ENCODE measurements at regions not wholly inside any gene's neighbourhood (a gene's known extent, or its start where the extent isn't known, plus 50 kb on each side); places are given as distances from the start of the nearest gene placed in this dataset.
"Not testable (repeated sequence)": the region's sequence is repeated elsewhere in the genome, so short reads cannot be mapped to it uniquely, and the experiment has no call there.

DNA sequence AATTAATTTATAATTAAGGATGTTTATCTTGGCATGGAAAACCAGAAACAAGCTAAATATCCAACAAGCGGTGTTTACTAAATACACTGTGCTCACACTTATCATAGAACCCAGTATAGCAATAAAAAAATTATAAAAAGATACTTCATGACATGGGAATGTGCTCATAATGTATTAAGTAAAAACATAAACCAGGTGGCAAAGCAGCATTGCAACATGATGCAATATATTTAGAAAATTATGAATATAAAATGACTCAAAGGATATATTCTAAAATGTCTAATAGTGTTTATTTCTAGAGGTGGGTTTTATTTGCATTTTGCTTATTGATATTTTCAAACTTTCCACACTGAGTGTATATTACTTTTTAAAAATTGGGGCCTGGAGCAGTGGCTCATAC is 84.4 kb upstream of the ATL2 start:
- no peaks in the 10 kb centered on the region for H3K36me3 ChIP-seq (replicated peaks; ENCODE audit: insufficient read depth, low read depth)
- no peak overlapping the region for H2AFZ ChIP-seq
- H3K9me2 ChIP-seq (replicated peaks; ENCODE audit: insufficient read depth), result no peaks in the 10 kb centered on the region
- TF ChIP-seq EZH2 (IDR thresholded peaks at IDR 0.05; ENCODE audit: borderline replicate concordance) (no peak), EZH2phosphoT487 (IDR thresholded peaks at IDR 0.05; ENCODE audit: low read depth, severe bottlenecking, unreplicated experiment) (no peak)
- TF ChIP-seq, protein P1, sequence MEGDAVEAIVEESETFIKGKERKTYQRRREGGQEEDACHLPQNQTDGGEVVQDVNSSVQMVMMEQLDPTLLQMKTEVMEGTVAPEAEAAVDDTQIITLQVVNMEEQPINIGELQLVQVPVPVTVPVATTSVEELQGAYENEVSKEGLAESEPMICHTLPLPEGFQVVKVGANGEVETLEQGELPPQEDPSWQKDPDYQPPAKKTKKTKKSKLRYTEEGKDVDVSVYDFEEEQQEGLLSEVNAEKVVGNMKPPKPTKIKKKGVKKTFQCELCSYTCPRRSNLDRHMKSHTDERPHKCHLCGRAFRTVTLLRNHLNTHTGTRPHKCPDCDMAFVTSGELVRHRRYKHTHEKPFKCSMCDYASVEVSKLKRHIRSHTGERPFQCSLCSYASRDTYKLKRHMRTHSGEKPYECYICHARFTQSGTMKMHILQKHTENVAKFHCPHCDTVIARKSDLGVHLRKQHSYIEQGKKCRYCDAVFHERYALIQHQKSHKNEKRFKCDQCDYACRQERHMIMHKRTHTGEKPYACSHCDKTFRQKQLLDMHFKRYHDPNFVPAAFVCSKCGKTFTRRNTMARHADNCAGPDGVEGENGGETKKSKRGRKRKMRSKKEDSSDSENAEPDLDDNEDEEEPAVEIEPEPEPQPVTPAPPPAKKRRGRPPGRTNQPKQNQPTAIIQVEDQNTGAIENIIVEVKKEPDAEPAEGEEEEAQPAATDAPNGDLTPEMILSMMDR (IDR thresholded peaks at IDR 0.05; ENCODE audit: poor library complexity), result no peak
- no peak for DNase-seq (ENCODE audit: low spot score)
- H3K79me2 ChIP-seq, result no peaks in the 10 kb centered on the region
- H4K20me1 ChIP-seq (ENCODE audit: insufficient read depth, poor library complexity, severe bottlenecking), result no peaks in the 10 kb centered on the region
- H3K4me1 ChIP-seq (ENCODE audit: insufficient read depth), result peaks cover 2% of the 10 kb centered on the region
- no peaks in the 10 kb centered on the region for H3K27me3 ChIP-seq
- no peaks in the 10 kb centered on the region for H3K9me3 ChIP-seq (ENCODE audit: low read depth)
- H3K4me2 ChIP-seq, result no peak overlapping the region
- H3K4me3 ChIP-seq, result no peak overlapping the region
- 97% methylated on average over 1 of the region's 1 CpG for WGBS (ENCODE audit: low lambda C conversion rate, missing lambda C conversion rate)
- no peak overlapping the region for H3K27ac ChIP-seq

DNA sequence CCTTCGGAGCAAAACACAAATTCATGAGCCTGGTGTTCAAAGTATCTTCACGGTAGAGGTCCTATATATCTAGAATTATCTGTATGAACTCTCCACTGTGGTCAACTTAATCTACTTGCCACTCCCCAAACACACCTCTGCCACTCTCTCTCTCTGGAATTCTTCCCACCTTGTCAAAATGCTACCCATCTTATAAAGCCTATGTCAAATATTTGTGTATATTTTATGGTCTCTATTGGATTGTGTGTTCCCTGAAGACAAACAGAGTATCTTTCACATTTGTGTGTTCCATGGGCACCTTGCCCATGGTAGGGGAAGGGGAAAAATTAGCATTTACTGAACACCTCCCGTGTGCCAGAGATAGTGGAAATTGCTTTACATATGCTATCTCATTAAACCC is 83.2 kb upstream of the ATL2 start:
- WGBS (ENCODE audit: low lambda C conversion rate, missing lambda C conversion rate), result 82% methylated on average over 3 of the region's 3 CpGs
- H3K36me3 ChIP-seq (replicated peaks; ENCODE audit: insufficient read depth, low read depth), result no peaks in the 10 kb centered on the region
- no peak overlapping the region for H3K27ac ChIP-seq
- H2AFZ ChIP-seq, result no peak overlapping the region
- TF ChIP-seq EZH2 (IDR thresholded peaks at IDR 0.05; ENCODE audit: borderline replicate concordance), result no peak
- TF ChIP-seq, protein P1 (IDR thresholded peaks at IDR 0.05; ENCODE audit: poor library complexity), result no peak
- no peak for TF ChIP-seq EZH2phosphoT487 (IDR thresholded peaks at IDR 0.05; ENCODE audit: low read depth, severe bottlenecking, unreplicated experiment)
- H3K4me3 ChIP-seq, result no peak overlapping the region
- no peaks in the 10 kb centered on the region for H3K9me3 ChIP-seq (ENCODE audit: low read depth)
- H4K20me1 ChIP-seq (ENCODE audit: insufficient read depth, poor library complexity, severe bottlenecking), result no peaks in the 10 kb centered on the region
- DNase-seq (ENCODE audit: low spot score), result no peak
- no peaks in the 10 kb centered on the region for H3K27me3 ChIP-seq
- no peaks in the 10 kb centered on the region for H3K9me2 ChIP-seq (replicated peaks; ENCODE audit: insufficient read depth)
- no peaks in the 10 kb centered on the region for H3K4me1 ChIP-seq (ENCODE audit: insufficient read depth)
- H3K4me2 ChIP-seq, result no peak overlapping the region
- H3K79me2 ChIP-seq, result no peaks in the 10 kb centered on the region

DNA sequence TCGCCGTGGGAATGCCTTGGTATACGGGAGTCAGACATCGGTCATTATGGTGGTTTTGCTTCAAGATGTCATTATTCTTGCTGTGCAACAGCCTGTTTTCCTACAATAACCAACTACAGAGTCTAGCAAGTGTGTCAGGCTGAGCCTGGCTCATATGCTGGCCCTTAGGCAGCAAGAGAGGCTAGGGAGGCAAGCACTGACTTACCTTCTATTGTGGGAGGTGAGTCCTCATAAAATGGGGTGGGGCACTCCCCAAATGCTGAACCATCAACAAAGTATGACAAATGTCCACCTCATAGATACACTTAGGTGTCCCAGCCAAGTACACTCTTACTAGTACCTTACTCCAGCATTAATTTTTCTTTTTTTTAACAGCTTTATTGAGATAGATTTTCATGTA is 77.0 kb upstream of the ATL2 start:
- H3K4me1 ChIP-seq (ENCODE audit: insufficient read depth), result no peaks in the 10 kb centered on the region
- TF ChIP-seq EZH2 (IDR thresholded peaks at IDR 0.05; ENCODE audit: borderline replicate concordance), result no peak
- no peaks in the 10 kb centered on the region for H3K36me3 ChIP-seq (replicated peaks; ENCODE audit: insufficient read depth, low read depth)
- no peak overlapping the region for H3K27ac ChIP-seq
- no peaks in the 10 kb centered on the region for H4K20me1 ChIP-seq (ENCODE audit: insufficient read depth, poor library complexity, severe bottlenecking)
- no peak overlapping the region for H3K4me3 ChIP-seq
- no peak overlapping the region for H3K4me2 ChIP-seq
- H3K79me2 ChIP-seq, result no peaks in the 10 kb centered on the region
- 94% methylated on average over 4 of the region's 4 CpGs for WGBS (ENCODE audit: low lambda C conversion rate, missing lambda C conversion rate)
- no peaks in the 10 kb centered on the region for H3K9me3 ChIP-seq (ENCODE audit: low read depth)
- no peaks in the 10 kb centered on the region for H3K9me2 ChIP-seq (replicated peaks; ENCODE audit: insufficient read depth)
- DNase-seq (ENCODE audit: low spot score), result no peak
- no peak overlapping the region for H2AFZ ChIP-seq
- no peaks in the 10 kb centered on the region for H3K27me3 ChIP-seq

DNA sequence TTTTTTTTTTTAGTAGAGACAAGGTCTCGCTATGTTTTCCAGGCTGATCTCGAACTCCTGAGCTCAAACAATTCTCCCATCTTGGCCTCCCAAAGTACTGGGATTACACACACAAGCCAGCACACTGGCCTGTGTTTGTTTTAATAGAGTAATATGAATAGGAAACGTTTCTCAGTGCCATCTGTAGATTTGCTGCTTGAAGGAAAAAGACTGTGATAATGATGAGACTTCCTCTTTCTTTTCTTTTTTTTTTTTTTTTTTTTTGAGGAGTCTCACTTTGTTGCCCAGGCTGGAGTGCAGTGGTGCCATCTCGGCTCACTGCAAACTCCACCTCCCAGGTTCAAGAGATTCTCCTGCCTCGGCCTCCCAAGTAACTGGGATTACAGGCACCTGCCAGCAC is 74.7 kb upstream of the ATL2 start:
- H2AFZ ChIP-seq; H3K36me3 ChIP-seq (replicated peaks; ENCODE audit: insufficient read depth, low read depth); H3K27ac ChIP-seq; H4K20me1 ChIP-seq (ENCODE audit: insufficient read depth, poor library complexity, severe bottlenecking); DNase-seq (ENCODE audit: low spot score); H3K4me1 ChIP-seq (ENCODE audit: insufficient read depth); H3K79me2 ChIP-seq; H3K9me2 ChIP-seq (replicated peaks; ENCODE audit: insufficient read depth); H3K4me3 ChIP-seq; H3K9me3 ChIP-seq (ENCODE audit: low read depth); H3K27me3 ChIP-seq; H3K4me2 ChIP-seq: not testable (repeated sequence)
- 86% methylated on average over 5 of the region's 5 CpGs for WGBS (ENCODE audit: low lambda C conversion rate, missing lambda C conversion rate)

DNA sequence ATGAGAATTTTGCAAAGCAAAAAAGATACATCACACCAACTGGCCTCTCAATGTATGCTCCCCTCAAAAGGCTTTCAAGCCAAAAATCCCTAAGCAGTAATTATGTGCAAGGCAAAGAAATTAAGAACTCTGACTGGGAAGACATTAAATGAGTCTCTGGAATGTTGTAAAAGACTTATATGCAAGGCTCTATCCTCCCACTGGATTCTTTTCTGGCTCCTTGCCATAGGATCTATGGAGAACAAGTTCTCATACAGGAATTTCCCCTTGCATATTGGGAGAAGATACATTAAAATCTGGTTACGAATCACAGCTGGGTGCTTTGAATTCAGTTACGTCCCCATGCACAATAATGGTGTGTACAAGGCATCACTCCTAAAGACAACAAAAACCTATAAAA is 73.4 kb upstream of the ATL2 start:
- no peak overlapping the region for H3K4me2 ChIP-seq
- no peaks in the 10 kb centered on the region for H3K36me3 ChIP-seq (replicated peaks; ENCODE audit: insufficient read depth, low read depth)
- no peak overlapping the region for H2AFZ ChIP-seq
- H3K4me1 ChIP-seq (ENCODE audit: insufficient read depth), result no peaks in the 10 kb centered on the region
- 70% methylated on average over 2 of the region's 2 CpGs for WGBS (ENCODE audit: low lambda C conversion rate, missing lambda C conversion rate)
- no peak overlapping the region for H3K4me3 ChIP-seq
- no peak for DNase-seq (ENCODE audit: low spot score)
- no peaks in the 10 kb centered on the region for H3K27me3 ChIP-seq
- no peaks in the 10 kb centered on the region for H3K79me2 ChIP-seq
- TF ChIP-seq EZH2 (IDR thresholded peaks at IDR 0.05; ENCODE audit: borderline replicate concordance), result no peak
- TF ChIP-seq, protein P1 (IDR thresholded peaks at IDR 0.05; ENCODE audit: poor library complexity), result no peak
- no peak for TF ChIP-seq EZH2phosphoT487 (IDR thresholded peaks at IDR 0.05; ENCODE audit: low read depth, severe bottlenecking, unreplicated experiment)
- H3K9me2 ChIP-seq (replicated peaks; ENCODE audit: insufficient read depth), result no peaks in the 10 kb centered on the region
- H3K27ac ChIP-seq, result no peak overlapping the region
- H4K20me1 ChIP-seq (ENCODE audit: insufficient read depth, poor library complexity, severe bottlenecking), result no peaks in the 10 kb centered on the region
- H3K9me3 ChIP-seq (ENCODE audit: low read depth), result no peaks in the 10 kb centered on the region

All from hepatocyte (in vitro differentiated cells).